K562 (cell line): ENCODE measurements at regions not wholly inside any gene's neighbourhood (a gene's known extent, or its start where the extent isn't known, plus 50 kb on each side); places are given as distances from the start of the nearest gene placed in this dataset.

ENCODE experiments used
- ATAC-seq: fragments of 200-7000 bp; cut with Tn5 transposase; 3 replicates; pipeline ENCODE4 v1.9.1; 2020; ENCODE audit warnings: moderate library complexity
- BruUV-seq: library from RNA; stranded (reverse); fragments of 400-500 nt; replicated peaks from 2 replicates; lab custom pipeline; 2021; lab: Mats Ljungman, UMichigan
- CTCF ChIA-PET: fragments of 300-600 bp; formaldehyde crosslinking; extraction: SDS; loops from one replicate; lab custom pipeline; 2021; ENCODE audit warnings: low intra/inter-chr PET ratio; lab: Yijun Ruan, JAX
- POLR2A ChIA-PET: fragments of 300-600, 350-650 bp; sonication (Branson Sonifier 250); formaldehyde crosslinking; extraction: SDS; loops from one replicate; lab custom pipeline; 2021; ENCODE audit warnings: antibody characterized with exemption, inconsistent platforms; lab: Yijun Ruan, JAX
- DNase-seq, 4 experiments: peaks; one replicate each; pipeline versions ENCODE4 v3.0.0 to v3.0.0-alpha.2; 2011 to 2018; ENCODE audit warnings: low spot score in 3 of 4, mixed read lengths in 3 of 4; ENCODE audit errors: extremely low read depth in 1 of 4
- FAIRE-seq: peaks from 2 replicates; lab custom pipeline; 2011; peaks lifted over from hg19 to GRCh38; lab: Jason Lieb, UNC
- H2AFZ ChIP-seq: 2 replicates; pipeline ENCODE4 v1.6.0; 2011; ENCODE audit warnings: low read depth, low read length, control low read depth, inconsistent platforms
- H3K27ac ChIP-seq: fragments of 200-600 bp; 3 replicates; pipeline ENCODE4 v1.8.0; 2011; ENCODE audit warnings: low read depth, mild to moderate bottlenecking, control low read depth, inconsistent platforms, low read length, moderate library complexity, mixed read lengths; ENCODE audit errors: extremely low read depth
- H3K27me3 ChIP-seq, 2 experiments: fragments of 300-600 bp in 1 of 2; 2 replicates in 1 of 2; 3 replicates in 1 of 2; pipeline versions ENCODE4 v1.6.0 to v1.8.0; 2011; ENCODE audit warnings: inconsistent platforms in 2 of 2, low read length in 2 of 2, mild to moderate bottlenecking in 1 of 2, mixed read lengths in 1 of 2, moderate library complexity in 1 of 2; ENCODE audit not compliant: control insufficient read depth in 2 of 2, insufficient read depth in 2 of 2
- H3K36me3 ChIP-seq: fragments of 300-600 bp; 3 replicates; pipeline ENCODE4 v1.8.0; 2011; ENCODE audit warnings: mild to moderate bottlenecking, low read length, inconsistent platforms; ENCODE audit not compliant: control insufficient read depth, insufficient read depth
- H3K4me1 ChIP-seq, 2 experiments: fragments of 200-600 bp in 1 of 2; replicated peaks in 1 of 2; 2 replicates in 1 of 2; 3 replicates in 1 of 2; pipeline versions ENCODE4 v1.5.1 to v1.8.0; 2011; ENCODE audit warnings: inconsistent platforms in 2 of 2, low read length in 2 of 2, mild to moderate bottlenecking in 1 of 2, mixed read lengths in 1 of 2, moderate library complexity in 1 of 2; ENCODE audit not compliant: control insufficient read depth in 2 of 2, insufficient read depth in 2 of 2
- H3K4me2 ChIP-seq: 2 replicates; pipeline ENCODE4 v1.6.1; 2011; ENCODE audit warnings: low read length, control low read depth, inconsistent platforms, mixed read lengths; ENCODE audit not compliant: insufficient read depth
- H3K4me3 ChIP-seq: fragments of 200-600 bp; sonication (generic), shearing (Covaris generic); 2 replicates; pipeline ENCODE4 v1.5.1; 2016; ENCODE audit warnings: control low read depth, inconsistent platforms
- H3K79me2 ChIP-seq: fragments of 200-600 bp; 3 replicates; pipeline ENCODE4 v1.8.0; 2011; ENCODE audit warnings: low read length, inconsistent platforms; ENCODE audit not compliant: control insufficient read depth, insufficient read depth
- H3K9ac ChIP-seq, 2 experiments: 2 replicates each; pipeline versions ENCODE4 v1.6.0 to v1.6.1; 2011; ENCODE audit warnings: low read depth in 2 of 2, low read length in 2 of 2, control low read depth in 1 of 2, inconsistent platforms in 1 of 2, mild to moderate bottlenecking in 1 of 2, mixed read lengths in 1 of 2; ENCODE audit not compliant: insufficient read depth in 1 of 2
- H3K9me1 ChIP-seq: one replicate; pipeline ENCODE4 v1.6.0; 2011; ENCODE audit warnings: inconsistent platforms, mild to moderate bottlenecking, low read length, moderate library complexity; ENCODE audit not compliant: control insufficient read depth, insufficient read depth
- H3K9me3 ChIP-seq: replicated peaks from 2 replicates; pipeline ENCODE4 v1.5.1; 2011; ENCODE audit warnings: low read depth, low read length, inconsistent platforms; ENCODE audit not compliant: control insufficient read depth, insufficient read depth
- H4K20me1 ChIP-seq: replicated peaks from 2 replicates; pipeline ENCODE4 v1.6.1; 2011; ENCODE audit warnings: low read length, inconsistent platforms, mixed read lengths; ENCODE audit not compliant: control insufficient read depth, insufficient read depth
- HEY1 ChIP-seq: fragments of 250-450 bp; sonication (Bioruptor Pico); IDR thresholded peaks from 2 replicates; pipeline ENCODE4 v1.5.0; 2020; ENCODE audit warnings: mild to moderate bottlenecking, moderate library complexity, borderline replicate concordance
- MAFG ChIP-seq: fragments of 450-650 bp; conservative IDR thresholded peaks from 2 replicates; pipeline ENCODE4 v1.6.1; 2016; ENCODE audit warnings: missing genetic modification characterization, missing compliant biosample characterization
- MAFK ChIP-seq: IDR thresholded peaks from 2 replicates; pipeline ENCODE4 v1.6.1; 2011; ENCODE audit warnings: low read length, improper control_type of control experiment
- MLX ChIP-seq, 2 experiments: fragments of 450-650 bp in 1 of 2; sonication (generic) in 1 of 2; formaldehyde crosslinking; conservative IDR thresholded peaks; 2 replicates each; pipeline versions ENCODE4 v1.4.0 to v1.8.1; 2020 to 2022; ENCODE audit warnings: mild to moderate bottlenecking in 1 of 2, missing genetic modification reagents in 1 of 2
- POU5F1 ChIP-seq: fragments of 150-350 bp; IDR thresholded peaks from 2 replicates; pipeline ENCODE4 v1.6.1; 2014; ENCODE audit warnings: borderline replicate concordance, low read length, low read depth, mild to moderate bottlenecking; ENCODE audit not compliant: partially characterized antibody
- PTTG1 ChIP-seq: fragments of 450-650 bp; IDR thresholded peaks from 2 replicates; pipeline ENCODE4 v1.6.1; 2016; ENCODE audit warnings: low read depth, mild to moderate bottlenecking, missing genetic modification characterization, missing compliant biosample characterization
- RFX1 ChIP-seq: fragments of 450-650 bp; IDR thresholded peaks from 2 replicates; pipeline ENCODE4 v1.6.1; 2016; ENCODE audit warnings: mild to moderate bottlenecking, moderate library complexity
- RHOXF2B ChIP-seq: fragments of 250-450 bp; sonication (Bioruptor Pico); conservative IDR thresholded peaks from 2 replicates; pipeline ENCODE4 v1.5.1; 2021
- SIN3B ChIP-seq: fragments of 450-650 bp; IDR thresholded peaks from 2 replicates; pipeline ENCODE4 v1.6.1; 2017; ENCODE audit warnings: low read depth, mild to moderate bottlenecking, moderate library complexity
- SMARCB1 ChIP-seq: IDR thresholded peaks from 2 replicates; pipeline ENCODE4 v1.6.1; 2011; ENCODE audit warnings: improper control_type of control experiment, low read depth; ENCODE audit not compliant: insufficient read length
- ZNF253 ChIP-seq: fragments of 250-450 bp; sonication (Bioruptor Pico); conservative IDR thresholded peaks from 2 replicates; pipeline ENCODE4 v1.6.1; 2021; ENCODE audit warnings: mild to moderate bottlenecking
- ZNF3 ChIP-seq: fragments of 250-450 bp; sonication (Bioruptor Pico); IDR thresholded peaks from 2 replicates; pipeline ENCODE4 v1.5.0; 2021; ENCODE audit warnings: mild to moderate bottlenecking, moderate library complexity
- ZNF707 ChIP-seq: fragments of 250-450 bp; sonication (Bioruptor Pico); conservative IDR thresholded peaks from 2 replicates; pipeline ENCODE4 v1.8.0; 2022; ENCODE audit warnings: inconsistent platforms, mild to moderate bottlenecking, moderate library complexity
- ZNF740 ChIP-seq, 3 experiments: fragments of 200-800 bp in 1 of 3; sonication (Bioruptor generic) in 1 of 3; sonication (generic) in 1 of 3; formaldehyde crosslinking in 1 of 3; IDR thresholded peaks; 2 replicates each; pipeline versions ENCODE4 v1.6.1 to v1.8.0; 2016 to 2022; ENCODE audit warnings: mild to moderate bottlenecking in 2 of 3, missing compliant biosample characterization in 2 of 3, missing genetic modification characterization in 2 of 3, missing genetic modification reagents in 1 of 3
- WGBS: fragments of 100-300 bp; shearing (Covaris generic); methylation state at CpG from one replicate; pipeline ENCODE4 v1.1.6; 2016; ENCODE audit warnings: low coverage, mixed read lengths; ENCODE audit not compliant: insufficient coverage; ENCODE audit errors: missing lambda C conversion rate; 5-methylcytosine and 5-hydroxymethylcytosine counted together
- in situ Hi-C: fragments of 300-500 bp; cut with MboI; formaldehyde crosslinking; loops from 4 replicates; pipeline ENCODE4 v1.15.0; 2018; ENCODE audit warnings: inconsistent platforms, mixed read lengths
- intact Hi-C: fragments of 100-400 bp; cut with micrococcal nuclease; formaldehyde crosslinking; loops from 2 replicates; pipeline ENCODE4 v1.14.2; 2022

GRCh38 chr1:178587096-178587495 is 74.2 kb downstream of the TEX35 start:
- no peak for TF ChIP-seq MAFK
- no peak for TF ChIP-seq RHOXF2B
- no peak for TF ChIP-seq ZNF740 (CRISPR knock-in tag; IDR thresholded peaks at IDR 0.05)
- no peak for TF ChIP-seq ZNF740 (tag; IDR thresholded peaks at IDR 0.05)
- TF ChIP-seq SIN3B, result no peak
- no peak for TF ChIP-seq ZNF253 (CRISPR knock-in tag)
- no peaks in the 10 kb centered on the region for H3K79me2 ChIP-seq
- CTCF ChIA-PET, result no interaction called here
- H3K27me3 ChIP-seq, result no peaks in the 10 kb centered on the region
- no TSS peak for BruUV-seq
- H3K9ac ChIP-seq, result no peak overlapping the region
- intact Hi-C loops, result no loop called here
- H3K4me1 ChIP-seq, result no peaks in the 10 kb centered on the region
- no peak for DNase-seq
- no peaks in the 10 kb centered on the region for H3K9me3 ChIP-seq
- H3K4me2 ChIP-seq, result no peak overlapping the region
- H3K9me1 ChIP-seq, result no peaks in the 10 kb centered on the region
- WGBS, result 5% methylated on average over 5 of the region's 5 CpGs
- POLR2A ChIA-PET, result interaction anchor here (0.6 kb wide), 1 partner anchor 13 kb away, joined by 3 read pairs; no protein-coding TSS in a partner anchor
- no peak for FAIRE-seq
- H3K4me3 ChIP-seq, result no peak overlapping the region
- no peak overlapping the region for H3K27ac ChIP-seq
- no peaks in the 10 kb centered on the region for H3K36me3 ChIP-seq
- no peaks in the 10 kb centered on the region for H4K20me1 ChIP-seq
- ATAC-seq, result no peak
- in situ Hi-C loops, result no loop called here
- no peak overlapping the region for H2AFZ ChIP-seq

GRCh38 chr1:178587975-178588374 is 75.1 kb downstream of the TEX35 start:
- ChIA-PET CTCF (no interaction called here), POLR2A (interaction anchor here (0.6 to 1.4 kb wide), 2 partner anchors 15 to 59 kb away, joined by 4 to 8 read pairs; no protein-coding TSS in a partner anchor)
- Histone ChIP-seq H3K27me3 (no peaks in the 10 kb centered on the region), H3K9me1 (no peaks in the 10 kb centered on the region), H3K4me3 (no peak overlapping the region), H3K4me2 (no peak overlapping the region), H2AFZ (no peak overlapping the region), H3K9ac (no peak overlapping the region), H4K20me1 (no peaks in the 10 kb centered on the region), H3K4me1 (no peaks in the 10 kb centered on the region), H3K79me2 (no peaks in the 10 kb centered on the region), H3K27ac (no peak overlapping the region), H3K9me3 (no peaks in the 10 kb centered on the region), H3K36me3 (no peaks in the 10 kb centered on the region)
- no peak for ATAC-seq
- intact Hi-C loops (no loop called here), in situ Hi-C loops (no loop called here)
- TF ChIP-seq RFX1 (no peak), MAFG (no peak), PTTG1 (no peak), ZNF707 (CRISPR knock-in tag) (no peak), MLX (CRISPR knock-in tag; conservative IDR thresholded peaks at IDR 0.05) (no peak), SMARCB1 (no peak), ZNF3 (CRISPR knock-in tag) (no peak), HEY1 (CRISPR knock-in tag) (no peak), POU5F1 (no peak)
- no TSS peak for BruUV-seq
- FAIRE-seq, result no peak
- DNase-seq, result no peak
- 0% methylated on average over 4 of the region's 4 CpGs for WGBS
